Parathyroid adenoma (tissue), 2 donors: ENCODE measurements at regions not wholly inside any gene's neighbourhood (a gene's known extent, or its start where the extent isn't known, plus 50 kb on each side); places are given as distances from the start of the nearest gene placed in this dataset.

Experiments
- H2AFZ ChIP-seq: fragments of 300-600 bp; sonication (generic); one replicate; pipeline ENCODE4 v1.7.0; 2017; ENCODE audit warnings: antibody characterized with exemption, mild to moderate bottlenecking
- H3K27ac ChIP-seq: fragments of 300-600 bp; sonication (generic); one replicate; pipeline ENCODE4 v1.7.0; 2017
- H3K27me3 ChIP-seq: fragments of 300-600 bp; sonication (generic); one replicate; pipeline ENCODE4 v1.7.0; 2017; ENCODE audit warnings: low read length; ENCODE audit not compliant: control insufficient read depth, insufficient read depth
- H3K36me3 ChIP-seq: fragments of 300-600 bp; sonication (generic); one replicate; pipeline ENCODE4 v1.7.0; 2017; ENCODE audit warnings: low read length; ENCODE audit not compliant: control insufficient read depth, insufficient read depth
- H3K4me1 ChIP-seq: fragments of 300-600 bp; sonication (generic); one replicate; pipeline ENCODE4 v1.7.0; 2017; ENCODE audit warnings: control low read depth
- H3K4me2 ChIP-seq: fragments of 300-600 bp; sonication (generic); one replicate; pipeline ENCODE4 v1.7.0; 2017; ENCODE audit warnings: low read length
- H3K4me3 ChIP-seq: fragments of 300-600 bp; sonication (generic); one replicate; pipeline ENCODE4 v1.7.0; 2017; ENCODE audit warnings: low read depth, low read length
- H3K79me2 ChIP-seq: fragments of 300-600 bp; sonication (generic); one replicate; pipeline ENCODE4 v1.7.0; 2017; ENCODE audit warnings: control low read depth
- H3K9ac ChIP-seq: fragments of 300-600 bp; sonication (generic); one replicate; pipeline ENCODE4 v1.7.0; 2017; ENCODE audit warnings: mild to moderate bottlenecking
- H3K9me3 ChIP-seq: fragments of 300-600 bp; sonication (generic); one replicate; pipeline ENCODE4 v1.7.0; 2017; ENCODE audit warnings: low read length; ENCODE audit not compliant: control insufficient read depth
- CTCF ChIP-seq: fragments of 300-600 bp; sonication (generic); IDR thresholded peaks from one replicate; pipeline ENCODE4 v1.7.0; 2017; ENCODE audit warnings: antibody characterized with exemption, mild to moderate bottlenecking
- donor health status: primary hyperparathyroidism.

GRCh38 chr2:143952536-143952935 is 567.4 kb downstream of the ZEB2 start:
- H3K36me3 ChIP-seq, result no peaks in the 10 kb centered on the region
- TF ChIP-seq CTCF, result no peak
- no peak overlapping the region for H3K27ac ChIP-seq
- no peak overlapping the region for H3K4me3 ChIP-seq
- H3K4me2 ChIP-seq, result no peak overlapping the region
- H3K9ac ChIP-seq, result no peak overlapping the region
- no peaks in the 10 kb centered on the region for H3K9me3 ChIP-seq
- no peaks in the 10 kb centered on the region for H3K27me3 ChIP-seq
- H3K79me2 ChIP-seq, result no peaks in the 10 kb centered on the region
- H2AFZ ChIP-seq, result no peak overlapping the region
- no peaks in the 10 kb centered on the region for H3K4me1 ChIP-seq

DNA sequence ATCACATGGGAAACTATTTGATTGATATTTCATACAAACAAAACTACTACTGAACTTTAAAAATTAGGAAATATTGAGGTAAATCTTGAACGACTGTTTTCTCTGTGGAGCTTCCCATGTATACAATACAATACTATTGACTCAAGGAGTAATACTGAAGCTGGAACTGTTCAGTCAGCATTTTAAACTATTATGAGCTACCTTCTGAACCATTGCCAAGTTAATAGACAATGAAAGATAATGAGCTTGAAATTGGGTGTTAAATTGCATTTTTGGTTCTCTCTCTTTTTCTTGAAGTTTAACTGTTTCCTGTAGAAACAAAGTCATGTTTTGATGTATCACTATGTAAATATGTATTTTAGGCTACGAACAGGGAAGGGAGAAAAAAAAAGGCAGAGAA is 569.2 kb downstream of the ZEB2 start:
- Histone ChIP-seq H3K27me3 (no peaks in the 10 kb centered on the region), H3K27ac (no peak overlapping the region), H2AFZ (no peak overlapping the region), H3K79me2 (no peaks in the 10 kb centered on the region), H3K36me3 (no peaks in the 10 kb centered on the region), H3K9ac (no peak overlapping the region), H3K4me1 (no peaks in the 10 kb centered on the region), H3K4me3 (no peak overlapping the region), H3K9me3 (no peaks in the 10 kb centered on the region), H3K4me2 (no peak overlapping the region)
- TF ChIP-seq CTCF, result no peak

DNA sequence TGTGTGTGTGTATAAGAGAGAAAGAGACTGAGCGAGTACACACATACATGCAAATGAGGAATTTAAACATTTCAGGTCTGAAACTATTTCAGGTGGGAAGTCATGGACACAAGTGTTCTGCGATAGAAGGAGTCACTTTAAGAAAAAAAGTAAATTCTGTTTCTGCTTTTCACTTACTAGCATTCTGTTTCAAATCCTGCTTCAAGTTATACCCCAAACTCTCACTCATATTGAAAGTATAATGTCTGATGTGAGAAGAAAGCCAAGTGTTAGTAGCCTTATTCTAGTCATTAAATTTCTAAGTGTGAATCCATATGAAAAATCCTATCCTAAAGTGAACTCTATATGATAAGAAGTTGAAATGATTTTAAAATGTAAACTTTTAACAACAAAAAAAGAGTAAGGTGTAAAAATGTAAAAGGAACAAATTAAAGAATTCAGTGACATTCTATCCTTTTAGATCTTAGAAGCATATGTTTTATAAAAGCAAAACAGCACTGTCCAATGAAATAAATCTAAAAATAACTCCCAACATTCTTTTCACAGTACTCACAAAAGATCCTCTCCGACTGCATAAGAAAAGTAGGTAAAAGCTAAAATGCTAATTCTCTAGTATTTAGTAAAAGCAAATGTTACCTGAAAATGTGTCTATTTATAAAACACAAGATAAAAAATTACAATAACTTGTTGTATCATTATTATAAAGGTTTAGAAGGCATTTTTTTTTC is 570.6 kb downstream of the ZEB2 start:
- Histone ChIP-seq H3K27me3 (no peaks in the 10 kb centered on the region), H3K4me1 (no peaks in the 10 kb centered on the region), H3K9me3 (no peaks in the 10 kb centered on the region), H3K36me3 (no peaks in the 10 kb centered on the region), H3K4me3 (no peak overlapping the region), H3K79me2 (no peaks in the 10 kb centered on the region), H3K9ac (no peak overlapping the region), H3K4me2 (no peak overlapping the region), H3K27ac (no peak overlapping the region), H2AFZ (no peak overlapping the region)
- no peak for TF ChIP-seq CTCF

DNA sequence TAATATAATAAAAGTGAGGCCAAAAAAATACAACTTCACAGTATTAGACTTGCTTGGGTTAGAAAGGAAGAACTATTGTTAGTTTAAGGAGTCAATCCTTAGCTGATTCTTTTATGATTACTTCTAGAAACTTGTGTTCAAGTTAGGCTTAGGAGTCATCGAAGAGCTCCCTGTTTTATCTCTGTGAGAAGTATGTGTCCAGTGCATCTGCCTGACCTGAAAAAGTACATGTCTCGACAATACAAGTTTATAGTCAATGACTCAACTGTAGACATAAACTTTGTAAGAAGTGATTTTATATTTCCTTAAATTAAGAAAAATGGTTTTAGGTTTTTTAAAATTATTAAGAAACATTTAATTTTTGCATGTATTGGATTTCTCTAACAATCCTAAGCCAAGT is 571.2 kb downstream of the ZEB2 start:
- TF ChIP-seq CTCF, result no peak
- Histone ChIP-seq H3K36me3 (no peaks in the 10 kb centered on the region), H3K4me3 (no peak overlapping the region), H3K9me3 (no peaks in the 10 kb centered on the region), H3K27me3 (no peaks in the 10 kb centered on the region), H3K4me2 (no peak overlapping the region), H3K27ac (no peak overlapping the region), H3K4me1 (no peaks in the 10 kb centered on the region), H3K79me2 (no peaks in the 10 kb centered on the region), H2AFZ (no peak overlapping the region), H3K9ac (no peak overlapping the region)
